CD4-positive, alpha-beta T cell treated with Interleukin-4 for 4 hours (primary cell): ENCODE measurements at regions not wholly inside any gene's neighbourhood (a gene's known extent, or its start where the extent isn't known, plus 50 kb on each side); places are given as distances from the start of the nearest gene placed in this dataset.

ENCODE experiments used
- DNase-seq: peaks from one replicate; pipeline ENCODE4 v3.0.0-alpha.2; 2020

DNA sequence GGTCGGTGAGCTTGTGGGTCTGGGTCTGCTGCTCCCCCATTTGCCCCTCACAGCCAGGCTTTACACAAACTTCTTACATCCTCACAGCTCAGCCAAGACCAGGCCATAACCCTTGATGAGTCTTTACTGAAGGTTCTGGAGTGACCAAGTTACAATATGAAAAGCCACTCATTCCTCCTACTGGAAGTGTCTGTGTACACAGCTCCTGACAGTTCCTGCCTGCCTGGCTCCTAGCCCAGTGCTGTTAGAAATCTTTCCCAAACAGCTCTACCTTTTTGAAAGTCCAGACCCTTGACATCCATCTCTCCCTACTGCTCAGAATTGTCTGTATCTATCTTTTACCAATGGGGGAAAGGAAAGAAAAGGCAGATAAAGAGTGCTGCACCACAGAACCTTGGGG lies 106.9 kb downstream of the PAX1 start:
- no peak for DNase-seq

DNA sequence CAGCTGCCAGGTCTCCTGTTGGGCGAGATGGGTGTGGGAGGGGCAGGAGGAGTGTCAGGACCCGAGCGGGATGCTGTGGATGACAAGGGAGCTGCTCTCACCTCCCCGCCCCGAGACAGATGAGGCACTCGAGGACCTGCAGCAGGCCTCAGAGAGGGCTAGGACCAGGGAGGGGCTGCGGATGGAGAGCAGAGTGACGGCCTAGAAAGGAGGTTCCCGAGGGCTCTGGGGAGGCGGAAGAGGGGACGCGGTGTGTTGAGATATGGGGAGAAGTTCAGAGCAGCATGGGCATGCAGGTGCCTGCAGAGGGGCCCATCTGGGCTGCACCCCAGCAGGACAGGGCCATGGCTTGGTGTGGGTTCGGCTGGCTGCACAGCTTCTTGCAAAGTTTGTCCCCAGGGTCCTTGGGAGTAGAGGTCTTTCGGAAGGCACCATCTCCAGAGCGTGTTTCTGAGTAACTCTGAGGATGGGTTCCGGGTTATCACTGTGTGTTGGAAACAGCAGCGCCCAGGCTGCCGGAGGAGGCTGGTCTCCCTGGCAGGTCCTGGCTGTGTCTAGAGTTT lies 104.6 kb downstream of the PAX1 start:
- DNase-seq = no peak

DNA sequence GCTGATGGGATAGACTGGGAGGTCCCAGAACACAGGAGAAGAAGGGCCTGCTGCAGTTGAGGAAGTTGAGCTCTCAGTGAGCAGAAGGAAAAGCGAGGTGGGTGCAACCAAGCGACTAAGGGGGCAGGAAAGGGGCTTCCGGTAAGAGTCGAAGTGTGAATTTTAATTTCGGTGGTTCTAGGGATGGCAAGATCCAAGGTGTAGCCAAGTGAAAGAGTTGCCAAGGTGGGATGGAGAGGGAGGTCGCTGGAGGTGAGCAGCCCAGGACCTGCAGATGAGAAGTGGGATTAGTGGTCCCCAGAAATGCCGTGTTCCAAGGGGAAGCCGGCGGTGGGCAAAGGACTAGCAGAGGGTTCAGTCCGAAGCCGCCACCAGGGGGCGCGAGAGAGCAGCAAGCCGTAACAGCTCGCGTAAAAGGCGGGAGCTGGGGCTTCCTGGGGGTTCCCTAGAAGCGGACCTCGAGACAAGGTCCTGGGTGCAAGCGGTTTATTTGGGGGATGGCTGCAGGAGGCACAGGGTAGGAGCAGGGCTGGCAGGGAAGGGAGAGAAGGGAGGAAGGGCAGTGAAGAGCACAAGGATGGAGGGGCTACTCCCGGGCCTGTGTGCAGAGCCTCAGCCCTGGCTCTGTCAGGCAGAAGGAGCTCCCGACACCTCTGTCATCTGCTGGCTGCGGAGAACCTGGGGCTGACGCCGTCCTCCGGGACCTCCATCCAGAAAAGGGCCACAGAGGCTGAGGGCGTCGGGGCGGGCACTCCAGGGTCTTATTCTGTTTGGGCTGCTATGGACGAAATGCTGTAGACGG lies 103.6 kb downstream of the PAX1 start:
- no peak for DNase-seq

GRCh38 chr20:21808139-21808538 lies 102.7 kb downstream of the PAX1 start:
- no peak for DNase-seq

DNA sequence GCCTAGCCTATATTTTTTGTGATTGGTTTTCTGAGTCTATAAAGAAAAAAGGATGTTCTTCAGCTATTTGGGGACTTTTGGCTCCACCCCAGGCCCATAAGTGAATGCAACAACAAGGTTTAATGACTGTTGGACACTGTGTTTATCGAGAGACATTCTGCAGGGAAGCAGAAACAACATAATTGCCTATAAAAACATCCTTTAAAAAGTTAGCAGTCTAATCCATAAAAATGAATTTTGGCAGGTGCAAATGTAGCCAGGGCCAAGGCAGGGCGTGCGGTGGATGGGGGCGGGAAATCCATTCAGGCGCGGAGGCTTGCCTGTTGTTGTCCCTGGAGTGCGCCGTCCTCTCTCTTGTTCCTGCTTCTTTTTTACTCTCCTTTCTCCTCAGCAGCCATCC lies 99.3 kb downstream of the PAX1 start:
- DNase-seq = no peak

GRCh38 chr20:21801193-21801592 lies 95.7 kb downstream of the PAX1 start:
- no peak for DNase-seq

GRCh38 chr20:21798384-21798783 lies 92.9 kb downstream of the PAX1 start:
- no peak for DNase-seq

DNA sequence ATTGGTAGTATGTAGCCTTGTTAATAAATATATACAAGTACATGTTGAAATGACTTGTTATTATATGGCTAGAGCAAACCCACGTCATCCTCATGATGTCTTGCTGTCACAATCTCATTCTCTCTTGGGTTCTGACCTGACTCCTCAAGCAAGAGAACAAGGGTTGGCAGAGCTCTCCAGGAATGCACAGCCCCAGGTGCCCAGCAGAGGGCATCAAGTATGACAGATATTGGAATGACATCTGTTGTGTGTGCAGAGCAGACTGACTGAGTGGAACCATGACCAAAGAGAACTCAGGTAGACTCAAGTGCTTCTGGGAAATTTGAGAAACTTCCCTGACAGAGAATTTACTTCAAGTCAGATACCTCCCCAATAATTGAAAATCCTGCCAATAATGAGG lies 90.6 kb downstream of the PAX1 start:
- no peak for DNase-seq

DNA sequence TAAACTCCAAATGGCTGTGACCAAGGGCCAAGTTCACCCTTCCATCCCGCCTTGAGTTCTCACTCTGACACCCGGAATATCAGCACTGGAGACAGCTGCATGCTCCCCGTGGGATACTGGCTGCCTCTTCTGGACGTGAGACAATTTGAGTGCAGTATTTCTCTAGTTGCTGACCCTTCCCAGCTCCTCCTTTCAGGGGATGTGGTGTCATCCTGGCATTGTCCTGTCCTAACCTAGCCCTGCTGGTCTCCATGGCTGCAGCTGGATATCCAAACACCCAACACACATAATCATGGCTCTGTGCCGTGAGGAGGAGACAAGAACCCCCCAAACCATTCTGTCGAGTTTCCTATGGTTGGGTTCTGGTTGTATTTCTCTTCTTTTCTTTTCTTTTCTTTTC lies 82.6 kb downstream of the PAX1 start:
- DNase-seq = no peak

DNA sequence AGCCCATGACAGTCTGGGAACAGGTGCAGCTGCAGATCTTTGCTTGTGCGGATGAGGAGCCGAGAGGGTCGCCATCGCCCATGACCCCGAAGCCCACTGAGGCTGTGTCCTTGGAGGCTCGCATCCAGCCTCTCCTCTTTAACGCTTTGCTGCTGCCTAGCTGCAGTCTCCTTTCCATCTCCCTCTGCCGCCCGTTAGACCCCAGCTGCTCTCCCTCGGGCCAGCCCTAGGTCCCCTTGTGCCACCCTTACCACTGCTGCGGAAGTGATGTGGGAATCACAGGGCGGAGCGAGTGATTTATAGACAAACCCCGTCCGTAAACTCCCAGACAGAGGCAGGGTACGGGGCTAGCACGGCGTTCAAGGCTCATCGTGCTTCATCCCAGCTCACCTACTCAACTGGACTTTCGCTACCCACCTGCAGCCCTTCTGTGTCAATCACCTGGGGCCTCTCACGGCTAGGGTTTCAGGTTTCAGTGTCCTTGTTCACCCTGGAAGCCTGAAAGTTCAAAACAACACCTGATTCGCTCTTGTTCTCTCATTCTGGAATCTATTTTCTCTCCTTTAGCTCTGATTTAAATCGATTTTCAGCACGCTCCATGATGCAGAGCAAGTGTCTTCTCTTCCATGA lies 76.1 kb downstream of the PAX1 start:
- DNase-seq = no peak

DNA sequence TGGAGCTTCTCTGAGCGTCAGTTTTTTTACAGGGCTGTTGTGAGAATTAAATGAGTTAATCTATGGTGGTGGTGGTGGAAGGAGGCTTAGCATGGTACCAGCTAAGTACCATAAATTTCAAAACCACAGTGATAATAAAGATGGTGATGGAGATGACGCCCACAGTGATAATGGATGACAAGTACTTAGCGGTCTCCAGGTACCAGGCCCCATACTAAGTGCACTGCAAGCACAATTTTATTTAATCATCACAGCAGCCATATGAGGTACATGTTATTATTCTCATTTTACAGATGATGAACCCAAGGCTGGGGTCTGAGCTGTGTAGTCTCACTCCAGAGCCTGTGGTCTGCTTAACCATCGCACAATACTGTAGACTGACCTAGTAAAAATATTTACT lies 75.1 kb downstream of the PAX1 start:
- no peak for DNase-seq
